ENCODE measurements at regions not wholly inside any gene's neighbourhood (a gene's known extent, or its start where the extent isn't known, plus 50 kb on each side); places are given as distances from the start of the nearest gene placed in this dataset.

DNA sequence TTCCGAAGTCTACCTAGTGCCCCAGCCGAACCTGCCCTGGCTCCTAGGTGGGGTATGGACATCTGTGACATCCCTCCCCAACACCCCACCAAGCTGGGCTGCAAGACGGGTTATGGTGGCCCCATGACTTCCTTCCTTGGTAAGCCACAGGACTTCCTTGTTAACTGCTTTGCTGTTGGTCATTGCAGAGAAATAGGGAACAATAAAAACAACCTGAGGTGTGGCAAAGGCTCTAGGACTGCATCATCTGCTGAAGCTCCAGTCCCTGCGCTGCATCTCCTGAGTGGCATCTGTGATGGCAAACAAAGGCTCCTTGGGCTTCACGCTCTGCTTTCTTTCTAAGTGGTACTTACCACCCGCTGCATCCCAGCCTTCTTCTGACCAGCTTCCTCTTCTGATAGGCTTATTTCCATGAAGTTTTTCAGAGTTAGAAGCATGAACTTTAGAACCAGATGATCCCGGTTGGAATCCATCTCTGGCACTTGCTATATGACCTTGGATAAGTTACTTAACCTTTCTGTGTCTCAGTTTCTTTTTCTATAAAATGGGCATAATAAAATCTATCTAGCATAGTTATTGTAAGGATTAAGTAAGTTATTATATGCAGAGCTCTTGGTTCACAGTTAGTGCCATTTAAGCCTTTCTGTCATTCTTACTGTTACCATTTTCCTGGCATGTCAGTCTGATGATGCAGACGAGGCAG, 216.8 kb downstream of the RPS24 start:
- DNase-seq = no peak

DNA sequence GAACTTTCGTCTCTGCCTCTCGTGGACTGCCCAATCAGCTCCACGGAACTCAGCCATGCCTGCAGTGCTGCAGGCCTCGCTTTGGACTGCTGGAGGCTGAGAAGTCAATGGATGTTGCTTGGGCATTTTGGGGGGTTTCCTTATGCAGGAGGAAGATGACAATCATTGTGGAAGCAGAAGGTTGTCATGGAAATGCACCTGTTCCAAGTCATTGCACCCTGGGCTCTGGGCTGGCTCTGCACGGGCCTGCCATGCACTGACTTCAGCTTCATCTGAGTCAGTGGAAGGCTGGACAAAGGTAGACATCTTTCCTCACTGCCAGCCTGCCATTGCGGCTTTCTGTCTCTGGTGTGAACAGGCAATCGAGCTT, 217.3 kb downstream of the RPS24 start:
- no peak for DNase-seq

DNA sequence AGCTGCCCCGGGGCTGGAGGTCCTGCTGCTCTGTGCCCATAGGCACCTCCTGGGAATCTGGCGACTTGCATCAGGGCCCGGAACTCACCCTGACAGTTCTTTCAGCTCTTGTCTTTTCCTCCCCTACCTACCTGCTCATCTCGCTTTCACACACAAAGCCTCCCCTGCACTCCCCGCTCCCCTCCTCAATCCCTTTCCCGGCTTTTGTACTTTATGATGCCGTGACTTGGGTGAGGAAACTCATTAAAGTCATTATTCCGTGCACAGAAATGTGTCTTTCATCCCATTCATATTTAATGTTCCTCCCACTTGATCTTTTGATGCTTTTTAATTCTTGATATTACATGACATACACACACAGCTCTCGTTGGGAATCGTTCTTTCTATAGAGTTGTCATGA, 218.6 kb downstream of the RPS24 start:
- no peak for DNase-seq

DNA sequence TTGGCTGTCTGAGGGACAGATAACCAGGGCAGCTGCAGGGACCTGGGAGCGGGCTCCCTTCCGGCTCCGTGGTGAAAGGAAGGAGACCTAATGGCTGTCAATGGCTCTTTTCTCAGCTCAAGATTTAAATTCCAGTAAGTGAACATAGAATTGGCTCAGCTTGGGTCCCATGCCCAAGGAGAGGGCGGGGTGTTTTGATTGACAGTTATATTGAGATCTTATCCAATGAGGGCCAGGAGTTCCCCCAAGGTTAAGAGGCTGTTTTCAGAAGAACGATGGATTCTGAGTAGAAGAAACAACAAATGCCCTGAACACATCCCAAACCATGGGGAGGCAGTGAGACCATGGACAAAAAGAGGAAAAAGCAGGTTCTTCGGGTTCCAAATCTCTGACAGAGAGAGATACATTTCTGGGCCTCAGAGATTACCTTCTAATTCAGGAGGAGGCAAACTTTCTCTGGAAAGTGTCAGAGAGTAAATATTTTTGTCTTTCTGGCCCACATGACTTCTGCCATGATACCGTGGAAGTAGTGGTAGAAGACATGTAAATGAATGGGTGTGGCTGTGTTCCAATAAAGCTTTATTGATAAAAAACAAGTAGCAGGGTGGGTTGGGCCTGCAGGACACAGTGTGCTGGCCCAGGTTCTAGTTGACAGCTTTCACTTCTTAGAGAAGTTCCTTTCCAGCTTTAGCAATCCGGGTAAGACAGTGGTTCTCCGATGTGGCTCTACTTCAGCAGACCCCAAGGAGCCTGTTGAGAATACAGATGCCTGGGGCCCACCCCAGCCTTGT, 219.6 kb downstream of the RPS24 start:
- DNase-seq = no peak

DNA sequence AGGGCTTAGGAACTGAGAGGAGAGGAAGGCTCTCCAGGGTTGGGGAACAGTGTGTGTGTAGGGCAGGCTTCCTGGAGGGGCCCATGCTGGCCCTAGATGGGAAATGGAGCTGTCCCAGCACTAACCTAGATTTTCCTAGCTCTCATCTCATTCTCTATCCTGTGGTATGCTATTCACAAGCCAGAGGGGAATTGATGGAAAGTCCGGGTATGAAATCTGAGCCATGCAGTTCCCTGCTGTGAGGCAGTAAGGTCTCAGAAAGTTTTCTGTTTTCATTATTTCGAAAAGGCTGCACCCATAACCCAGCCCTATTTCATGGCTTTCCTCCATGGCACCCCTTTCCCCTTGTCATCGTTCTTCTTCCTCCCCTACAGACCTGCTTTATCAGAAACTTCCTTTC, 220.3 kb downstream of the RPS24 start:
- no peak for DNase-seq

GRCh38 chr10:78255214-78255613, 221.6 kb downstream of the RPS24 start:
- no peak for DNase-seq

DNA sequence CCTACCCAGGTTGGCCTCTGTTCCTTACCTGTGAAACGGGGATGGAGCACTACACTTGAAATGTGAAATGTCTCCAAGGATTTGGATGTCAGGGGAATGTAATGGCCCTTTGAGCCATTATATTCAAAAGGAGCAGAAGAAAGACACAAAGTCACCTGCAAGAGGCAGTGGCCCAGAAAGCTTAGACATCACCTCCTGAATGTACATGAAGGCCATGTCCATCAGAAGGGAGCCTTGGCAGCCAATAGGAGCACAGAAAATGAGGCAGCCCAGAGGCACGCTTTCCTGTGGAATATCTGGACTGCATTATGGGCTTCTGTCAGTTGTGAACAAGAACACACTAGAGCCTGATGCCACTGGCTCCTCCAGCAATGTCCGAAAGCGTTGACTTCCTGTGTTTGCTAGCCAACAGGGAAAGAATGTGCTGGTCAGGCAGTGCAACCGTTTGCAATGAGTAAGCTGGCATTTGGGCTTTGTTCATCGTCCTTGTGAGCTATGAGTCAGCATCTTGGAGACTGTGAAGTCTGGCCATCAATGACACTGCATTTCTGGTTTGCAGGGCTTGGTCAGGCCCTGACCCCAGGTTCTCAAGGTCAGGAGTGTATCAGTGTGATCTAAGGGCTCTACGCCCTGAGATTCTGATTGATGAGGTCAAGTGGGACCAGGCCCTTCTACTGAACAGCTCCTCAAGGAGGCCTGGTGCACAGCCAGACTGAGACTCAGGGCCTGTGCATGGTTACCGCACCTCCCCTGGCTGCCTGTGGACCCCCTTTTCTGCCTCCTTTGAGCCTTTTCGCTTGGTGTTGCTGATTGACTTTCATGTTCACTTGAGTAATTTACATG, 222.4 kb downstream of the RPS24 start:
- no peak for DNase-seq

DNA sequence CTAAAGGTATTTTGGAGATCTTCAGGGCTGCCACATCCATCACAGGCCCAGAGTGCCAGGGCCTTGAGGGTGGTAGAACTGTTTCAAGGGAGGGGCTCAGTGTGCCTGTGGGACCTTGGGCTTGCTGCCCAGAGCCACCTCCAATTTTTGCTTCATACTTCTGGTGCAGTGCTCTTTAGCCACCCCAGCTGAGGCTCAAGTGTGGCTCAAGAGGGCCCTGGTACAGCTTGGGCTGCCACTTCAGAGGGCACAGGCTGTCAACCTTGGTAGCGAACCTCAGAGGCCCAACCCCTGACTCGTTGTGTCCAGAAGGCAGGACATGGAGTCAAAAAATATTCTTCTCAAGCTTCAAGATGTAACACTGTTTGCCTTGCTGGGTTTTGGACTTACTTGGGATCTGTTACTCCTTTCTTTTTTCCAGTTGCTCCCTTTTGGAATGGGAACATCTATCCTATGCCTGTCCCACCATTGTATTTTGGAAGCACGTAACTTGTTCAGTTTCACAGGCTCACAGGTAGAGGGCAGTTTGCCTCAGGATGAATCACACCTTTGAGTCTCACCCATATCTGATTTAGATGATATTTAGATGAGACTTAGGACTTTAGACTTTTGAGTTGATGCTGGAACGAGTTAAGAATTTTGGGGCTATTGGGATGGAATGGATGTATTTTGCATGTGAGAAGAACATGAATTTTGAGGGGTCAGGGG, 224.8 kb downstream of the RPS24 start:
- no peak for DNase-seq

- DNase-seq = no peak
Observed at GRCh38 chr10:78259391-78259790, 225.7 kb downstream of the RPS24 start.

- DNase-seq = no peak
Observed at GRCh38 chr10:78260141-78260540, 226.5 kb downstream of the RPS24 start.

DNA sequence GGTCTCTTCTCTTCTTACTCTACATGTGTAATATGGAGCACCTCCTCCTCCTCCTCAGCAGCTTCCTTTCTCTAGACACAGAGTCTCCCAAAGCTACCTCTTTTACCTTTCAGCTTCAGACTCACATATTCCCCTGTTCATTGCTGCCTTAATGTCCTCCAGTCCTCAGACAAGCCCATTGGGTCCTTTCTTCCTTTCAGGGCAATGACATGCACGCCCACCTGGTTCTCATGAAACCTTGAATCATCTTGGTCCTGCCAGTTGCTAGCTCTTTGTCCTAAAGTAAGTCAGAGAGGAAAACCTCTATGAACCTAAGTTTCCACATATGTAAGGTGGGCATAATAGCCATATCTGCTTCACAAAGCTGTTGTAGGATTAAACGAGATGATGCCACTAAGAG, 227.0 kb downstream of the RPS24 start:
- DNase-seq = no peak

DNA sequence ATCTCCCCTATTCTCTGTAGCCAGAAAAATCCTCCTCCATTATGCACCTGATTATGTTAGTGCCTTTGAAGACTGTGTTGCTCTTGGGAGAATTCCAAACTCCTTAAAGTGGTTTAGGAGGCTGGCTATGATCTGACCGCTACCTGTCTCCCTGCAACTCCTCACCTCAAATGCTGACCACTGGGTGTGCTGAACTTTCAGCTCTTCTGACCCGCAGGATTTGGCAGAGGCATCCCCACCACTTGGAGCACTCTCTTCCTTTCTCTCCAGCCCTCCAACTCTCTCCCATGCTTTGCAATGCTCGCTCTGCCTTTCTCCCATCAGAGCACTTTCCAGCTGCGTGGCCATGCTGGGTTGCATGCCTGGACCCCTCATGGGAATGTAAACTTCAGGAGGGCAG, 227.6 kb downstream of the RPS24 start:
- DNase-seq = no peak

DNA sequence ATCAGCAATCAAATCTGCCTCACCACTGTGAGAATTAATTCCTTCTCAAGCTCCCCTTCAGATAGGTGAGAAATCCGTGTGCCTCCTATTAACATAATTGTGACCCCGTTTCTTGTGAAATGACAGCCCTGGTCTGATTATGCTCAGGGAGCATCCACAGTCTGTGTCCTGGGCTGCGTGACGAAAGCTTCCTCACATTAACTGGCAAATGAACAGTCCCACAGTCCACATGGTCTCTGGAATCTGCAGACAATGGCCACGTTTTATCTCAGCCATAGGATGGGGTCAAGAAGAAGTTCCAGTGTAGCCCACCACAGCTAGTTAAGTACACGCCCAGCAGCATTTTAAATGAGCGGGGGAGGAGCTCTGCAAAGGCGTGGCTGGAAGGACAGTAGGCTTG, 229.2 kb downstream of the RPS24 start:
- DNase-seq = no peak

DNA sequence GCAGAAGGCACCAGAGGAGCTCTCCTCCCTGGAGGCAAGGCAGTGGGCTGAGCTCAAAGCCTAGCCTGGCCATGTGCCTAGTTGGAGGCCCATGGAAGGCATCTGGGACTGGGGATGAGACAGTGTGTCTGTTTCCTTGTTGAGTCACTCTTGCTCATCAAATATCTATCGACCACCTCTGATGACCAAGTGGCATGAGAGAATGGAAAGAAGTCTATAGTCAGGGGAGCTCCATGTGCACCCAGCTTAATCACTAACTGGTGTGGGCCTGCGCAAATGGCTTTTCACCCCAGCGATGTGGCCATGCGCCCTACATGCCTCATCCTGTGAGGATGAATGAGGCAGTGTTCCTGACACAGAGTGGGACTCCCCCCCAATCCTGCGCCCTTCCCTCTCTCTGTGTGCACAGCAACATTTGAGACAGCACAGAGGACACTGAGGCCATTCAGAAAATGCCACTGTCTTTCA, 229.9 kb downstream of the RPS24 start:
- no peak for DNase-seq

GRCh38 chr10:78264361-78264760, 230.7 kb downstream of the RPS24 start:
- no peak for DNase-seq

DNA sequence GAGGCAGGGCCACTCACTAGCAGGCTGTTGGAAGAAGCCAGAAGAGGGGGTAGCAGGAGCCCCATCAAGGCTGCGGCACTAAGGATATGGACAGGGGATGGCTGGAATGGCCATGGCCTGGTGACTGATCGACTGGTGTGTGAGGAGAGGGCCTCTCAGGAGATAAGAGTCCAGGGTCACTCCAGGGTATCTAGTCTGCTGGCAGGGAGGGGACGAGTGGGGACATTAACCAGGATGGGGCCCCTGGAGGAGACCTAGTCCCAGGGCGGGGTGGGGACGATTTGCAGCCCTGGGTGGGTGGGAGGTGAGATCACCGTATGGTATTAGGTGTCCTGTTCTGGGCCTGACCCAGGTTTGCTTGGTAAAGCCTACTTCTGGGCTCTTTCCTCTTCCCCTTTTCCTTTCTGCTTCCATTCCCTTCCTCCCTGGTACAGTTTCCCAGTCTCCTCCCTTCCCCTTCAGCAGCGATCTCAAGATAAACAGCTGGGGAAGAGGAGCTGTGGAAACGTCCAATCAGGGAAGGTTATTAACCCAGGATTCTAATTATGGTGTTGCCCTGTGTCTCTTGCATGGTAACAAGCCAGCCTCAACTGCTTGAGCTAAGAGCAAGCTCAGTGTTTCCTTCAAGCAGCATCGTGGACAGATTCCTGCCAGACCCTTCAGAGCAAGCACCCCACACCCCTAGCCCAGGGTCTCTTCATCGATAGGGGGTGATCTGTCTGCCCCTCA, 233.2 kb downstream of the RPS24 start:
- no peak for DNase-seq

DNA sequence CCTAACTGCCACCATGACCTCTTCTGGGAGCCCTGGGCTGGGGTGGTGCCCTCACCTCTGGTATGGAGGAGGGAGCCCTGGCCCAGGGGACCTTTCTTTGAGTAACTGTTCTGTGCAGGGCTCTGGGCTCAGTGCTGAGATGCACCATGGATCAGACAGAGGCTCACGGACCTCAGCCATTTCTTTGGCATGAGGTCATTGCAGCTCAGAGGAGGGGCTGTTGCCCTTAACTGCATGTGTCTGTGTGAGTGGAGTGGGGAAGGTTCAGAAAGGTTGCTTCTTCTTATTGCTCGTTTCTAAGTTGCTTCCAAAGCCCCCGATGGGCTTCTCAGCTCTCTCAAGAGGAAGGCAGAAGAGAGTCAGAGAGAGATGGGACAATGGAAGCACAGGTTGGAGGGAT, 233.9 kb downstream of the RPS24 start:
- DNase-seq = no peak

GRCh38 chr10:78269060-78269459, 235.4 kb downstream of the RPS24 start:
- no peak for DNase-seq

- DNase-seq = no peak
Observed at GRCh38 chr10:78272329-78272728, 238.7 kb downstream of the RPS24 start.

- no peak for DNase-seq
Observed at GRCh38 chr10:78274491-78274890, 240.8 kb downstream of the RPS24 start.

DNA sequence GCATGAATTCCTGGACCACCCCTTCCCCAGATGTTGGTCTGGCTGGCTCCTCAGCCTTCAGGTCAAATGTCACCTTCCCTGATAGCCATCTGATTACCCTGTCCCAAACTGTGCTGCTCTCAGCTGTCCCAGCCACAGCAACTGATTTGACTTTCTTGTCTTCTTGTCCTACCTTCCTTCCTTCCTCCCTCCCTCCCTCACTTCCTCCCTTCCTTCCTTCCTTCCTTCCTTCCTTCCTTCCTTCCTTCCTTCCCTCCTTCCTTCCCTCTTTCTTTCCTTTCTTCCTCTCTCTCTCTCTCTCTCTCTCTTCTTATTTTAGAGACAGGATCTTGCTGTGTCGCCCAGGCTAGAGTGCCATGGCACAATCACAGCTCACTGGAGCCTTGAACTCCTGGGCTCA, 242.5 kb downstream of the RPS24 start:
- no peak for DNase-seq

GRCh38 chr10:78277314-78278057, 243.8 kb downstream of the RPS24 start:
- no peak for DNase-seq

Measured in NCI-H2081 (cell line).